Stimulated activated CD4-positive, alpha-beta T cell treated with anti-CD3 and anti-CD28 coated beads, Interleukin-15, amount 100 ng/mL, for 48 hours (primary cell): ENCODE measurements at regions not wholly inside any gene's neighbourhood (a gene's known extent, or its start where the extent isn't known, plus 50 kb on each side); places are given as distances from the start of the nearest gene placed in this dataset.

Experiments used
- DNase-seq, 2 donors: peaks; one replicate each; pipeline ENCODE4 v3.0.0-alpha.2; 2020; ENCODE audit warnings: low read depth in 2 of 2

GRCh38 chr10:129272866-129273650 lies 194.0 kb upstream of the MGMT start:
- DNase-seq: no peak

- no peak for DNase-seq
Observed at GRCh38 chr10:129273860-129274259, 193.2 kb upstream of the MGMT start.

GRCh38 chr10:129274748-129275474 lies 192.1 kb upstream of the MGMT start:
- DNase-seq: no peak

- DNase-seq: no peak
Observed at GRCh38 chr10:129275886-129276285, 191.2 kb upstream of the MGMT start.

GRCh38 chr10:129277084-129277483 lies 190.0 kb upstream of the MGMT start:
- DNase-seq: no peak

- DNase-seq: no peak
Observed at GRCh38 chr10:129277841-129278240, 189.2 kb upstream of the MGMT start.

GRCh38 chr10:129278686-129279085 lies 188.4 kb upstream of the MGMT start:
- no peak for DNase-seq

- no peak for DNase-seq
Observed at GRCh38 chr10:129279446-129280154, 187.4 kb upstream of the MGMT start.

GRCh38 chr10:129280155-129280502 lies 186.9 kb upstream of the MGMT start:
- DNase-seq: no peak

- DNase-seq: no peak
Observed at GRCh38 chr10:129280908-129281586, 186.0 kb upstream of the MGMT start.

- DNase-seq: no peak
Observed at GRCh38 chr10:129285459-129285858, 181.6 kb upstream of the MGMT start.

GRCh38 chr10:129288999-129289584 lies 177.9 kb upstream of the MGMT start:
- no peak for DNase-seq

GRCh38 chr10:129293991-129294700 lies 172.9 kb upstream of the MGMT start:
- no peak for DNase-seq

GRCh38 chr10:129294944-129295343 lies 172.1 kb upstream of the MGMT start:
- no peak for DNase-seq

GRCh38 chr10:129305046-129305445 lies 162.0 kb upstream of the MGMT start:
- DNase-seq: no peak

- no peak for DNase-seq
Observed at GRCh38 chr10:129307141-129307540, 159.9 kb upstream of the MGMT start.

- DNase-seq: no peak
Observed at GRCh38 chr10:129308953-129309564, 158.0 kb upstream of the MGMT start.

- DNase-seq: no peak
Observed at GRCh38 chr10:129309565-129309964, 157.5 kb upstream of the MGMT start.

- DNase-seq: no peak
Observed at GRCh38 chr10:129310881-129311280, 156.2 kb upstream of the MGMT start.

- DNase-seq: no peak
Observed at GRCh38 chr10:129319934-129320333, 147.1 kb upstream of the MGMT start.

GRCh38 chr10:129320340-129320739 lies 146.7 kb upstream of the MGMT start:
- DNase-seq: no peak
